ENCODE measurements at regions not wholly inside any gene's neighbourhood (a gene's known extent, or its start where the extent isn't known, plus 50 kb on each side); places are given as distances from the start of the nearest gene placed in this dataset.

DNA sequence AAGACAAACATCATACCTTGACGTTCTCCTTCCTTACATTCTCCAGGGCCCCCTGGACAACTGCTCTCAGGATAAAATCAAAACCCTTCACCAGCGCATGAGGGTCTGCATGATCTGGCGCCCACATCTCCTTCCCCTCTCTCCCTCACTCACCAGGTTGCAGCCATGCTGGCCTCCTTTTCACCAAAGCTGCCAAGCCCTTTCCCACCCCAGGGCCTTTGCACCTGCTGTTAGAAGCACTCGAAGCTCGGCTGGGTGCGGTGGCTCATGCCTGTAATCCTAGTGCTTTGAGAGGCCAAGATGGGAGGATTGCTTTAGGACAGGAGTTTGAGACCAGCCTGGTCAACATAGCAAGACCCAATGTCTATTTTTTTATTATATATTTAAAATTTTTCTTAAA, 56.1 kb upstream of the NUP50 start (continued):
- no peak for TF ChIP-seq MGA (IDR thresholded peaks at IDR 0.05)
